Testis (tissue), 2 donors: ENCODE measurements at regions not wholly inside any gene's neighbourhood (a gene's known extent, or its start where the extent isn't known, plus 50 kb on each side); places are given as distances from the start of the nearest gene placed in this dataset.

ENCODE experiments used
- DNase-seq: peaks from one replicate; pipeline ENCODE4 v3.0.0-alpha.2; 2019
- H3K27ac ChIP-seq, 2 donors: fragments of 200-600 bp; sonication (generic); one replicate each; pipeline ENCODE4 v1.5.1; 2019
- H3K27me3 ChIP-seq: fragments of 200-600 bp; sonication (generic); one replicate; pipeline ENCODE4 v1.5.1; 2019
- H3K36me3 ChIP-seq: fragments of 200-600 bp; sonication (generic); one replicate; pipeline ENCODE4 v1.5.1; 2017; ENCODE audit warnings: low read depth; ENCODE audit errors: missing control alignments
- H3K4me1 ChIP-seq: fragments of 200-600 bp; sonication (generic); one replicate; pipeline ENCODE4 v1.5.1; 2019
- H3K4me3 ChIP-seq, 2 donors: fragments of 200-600 bp; sonication (generic); one replicate each; pipeline ENCODE4 v1.5.1; 2017 to 2019
- H3K9me3 ChIP-seq: fragments of 200-600 bp; sonication (generic); one replicate; pipeline ENCODE4 v1.5.1; 2017
- CTCF ChIP-seq, 3 experiments: fragments of 450-650 bp in 2 of 3; fragments of 200-600 bp in 1 of 3; sonication (generic) in 1 of 3; IDR thresholded peaks; one replicate each; pipeline ENCODE4 v1.5.1; 2016 to 2019; ENCODE audit warnings: antibody characterized with exemption in 3 of 3, mild to moderate bottlenecking in 2 of 3, moderate library complexity in 1 of 3
- POLR2A ChIP-seq: fragments of 450-650 bp; IDR thresholded peaks from one replicate; pipeline ENCODE4 v1.6.1; 2017; ENCODE audit warnings: antibody characterized with exemption, mild to moderate bottlenecking, moderate library complexity
- WGBS, 2 donors: methylation state at CpG; one replicate each; pipeline ENCODE4 v1.1.5; 2018; 5-methylcytosine and 5-hydroxymethylcytosine counted together
- intact Hi-C: fragments of 100-400 bp; cut with DNase I; formaldehyde crosslinking; loops from one replicate; pipeline ENCODE4 v1.15.1; 2023; ENCODE audit warnings: low total_unique reads

GRCh38 chr18:10018289-10018688 lies 104.5 kb downstream of the VAPA start:
- no peaks in the 10 kb centered on the region for H3K27me3 ChIP-seq
- H3K27ac ChIP-seq, result no peak overlapping the region
- intact Hi-C loops, result no loop called here
- no peak for DNase-seq
- H3K4me3 ChIP-seq, result no peak overlapping the region
- no peaks in the 10 kb centered on the region for H3K9me3 ChIP-seq
- H3K4me1 ChIP-seq, result peaks cover 14% of the 10 kb centered on the region
- H3K36me3 ChIP-seq, result no peaks in the 10 kb centered on the region
- WGBS, 2 donors, result 96 to 97% methylated on average over 5 of the region's 5 CpGs
- TF ChIP-seq POLR2A (no peak), CTCF (IDR thresholded peaks at IDR 0.05) (no peak)

GRCh38 chr18:10020171-10020570 lies 106.4 kb downstream of the VAPA start:
- intact Hi-C loops, result no loop called here
- Histone ChIP-seq H3K9me3 (no peaks in the 10 kb centered on the region), H3K4me1 (peaks cover 12% of the 10 kb centered on the region), H3K36me3 (no peaks in the 10 kb centered on the region), H3K27ac (no peak overlapping the region), H3K4me3 (no peak overlapping the region), H3K27me3 (no peaks in the 10 kb centered on the region)
- TF ChIP-seq CTCF (IDR thresholded peaks at IDR 0.05) (no peak), POLR2A (no peak)
- 74 to 75% methylated on average over 6 of the region's 6 CpGs for WGBS, 2 donors
- no peak for DNase-seq

- Histone ChIP-seq H3K36me3 (no peaks in the 10 kb centered on the region), H3K9me3 (no peaks in the 10 kb centered on the region), H3K27me3 (no peaks in the 10 kb centered on the region), H3K27ac (no peak overlapping the region), H3K4me3 (no peak overlapping the region), H3K4me1 (no peaks in the 10 kb centered on the region)
- TF ChIP-seq POLR2A (no peak), CTCF (IDR thresholded peaks at IDR 0.05) (no peak)
- DNase-seq, result no peak
- 84 to 86% methylated on average over 4 of the region's 4 CpGs for WGBS, 2 donors
- intact Hi-C loops, result no loop called here
Observed at GRCh38 chr18:10022365-10022764, 108.5 kb downstream of the VAPA start.

GRCh38 chr18:10023853-10024570 lies 110.2 kb downstream of the VAPA start:
- no peak for DNase-seq
- Histone ChIP-seq H3K27ac (no peak overlapping the region), H3K27me3 (no peaks in the 10 kb centered on the region), H3K36me3 (no peaks in the 10 kb centered on the region), H3K4me3 (no peak overlapping the region), H3K4me1 (peaks cover 4% of the 10 kb centered on the region), H3K9me3 (no peaks in the 10 kb centered on the region)
- TF ChIP-seq CTCF (IDR thresholded peaks at IDR 0.05) (no peak), POLR2A (no peak)
- intact Hi-C loops, result no loop called here
- 81 to 83% methylated on average over 10 of the region's 10 CpGs for WGBS, 2 donors
